GM23248 (cell line): ENCODE measurements at regions not wholly inside any gene's neighbourhood (a gene's known extent, or its start where the extent isn't known, plus 50 kb on each side); places are given as distances from the start of the nearest gene placed in this dataset.

Experiments
- DNase-seq: peaks from one replicate; pipeline ENCODE4 v3.0.0-alpha.2; 2015
- H2AFZ ChIP-seq: fragments of 200-600 bp; sonication (generic); 2 replicates; pipeline ENCODE4 v1.6.1; 2016; ENCODE audit warnings: antibody characterized with exemption
- H3F3A ChIP-seq: fragments of 200-600 bp; sonication (generic); 2 replicates; pipeline ENCODE4 v1.6.1; 2016; ENCODE audit warnings: mild to moderate bottlenecking, antibody characterized with exemption, mixed run types; ENCODE audit not compliant: insufficient read depth
- H3K27ac ChIP-seq: fragments of 200-600 bp; sonication (generic); 2 replicates; pipeline ENCODE4 v1.5.1; 2016; ENCODE audit warnings: mild to moderate bottlenecking
- H3K27me3 ChIP-seq: fragments of 200-600 bp; sonication (generic); replicated peaks from 2 replicates; pipeline ENCODE4 v1.6.1; 2016; ENCODE audit warnings: mild to moderate bottlenecking; ENCODE audit not compliant: insufficient read depth
- H3K36me3 ChIP-seq: fragments of 200-600 bp; sonication (generic); 2 replicates; pipeline ENCODE4 v1.6.1; 2016; ENCODE audit warnings: low read depth, mild to moderate bottlenecking
- H3K4me1 ChIP-seq: fragments of 200-600 bp; sonication (generic); 2 replicates; pipeline ENCODE4 v1.6.1; 2016; ENCODE audit warnings: mild to moderate bottlenecking; ENCODE audit not compliant: insufficient read depth
- H3K4me2 ChIP-seq: fragments of 200-600 bp; sonication (generic); one replicate; pipeline ENCODE4 v1.6.1; 2016; ENCODE audit warnings: mild to moderate bottlenecking; ENCODE audit not compliant: unreplicated experiment
- H3K4me3 ChIP-seq: fragments of 200-600 bp; sonication (generic); 2 replicates; pipeline ENCODE4 v1.5.1; 2016; ENCODE audit warnings: mild to moderate bottlenecking
- H3K79me2 ChIP-seq: fragments of 200-600 bp; sonication (generic); 2 replicates; pipeline ENCODE4 v1.6.1; 2016; ENCODE audit warnings: mild to moderate bottlenecking; ENCODE audit not compliant: insufficient read depth
- H3K9ac ChIP-seq: fragments of 200-600 bp; sonication (generic); 2 replicates; pipeline ENCODE4 v1.6.1; 2016; ENCODE audit warnings: mild to moderate bottlenecking
- H3K9me2 ChIP-seq: fragments of 200-600 bp; sonication (generic); 2 replicates; pipeline ENCODE4 v1.6.1; 2016; ENCODE audit warnings: mixed run types, mild to moderate bottlenecking, moderate library complexity; ENCODE audit not compliant: insufficient read depth
- H3K9me3 ChIP-seq: fragments of 200-600 bp; sonication (generic); one replicate; pipeline ENCODE4 v1.6.1; 2017; ENCODE audit warnings: low read depth
- H4K20me1 ChIP-seq: fragments of 200-600 bp; sonication (generic); 2 replicates; pipeline ENCODE4 v1.6.0; 2016; ENCODE audit not compliant: insufficient read depth
- EZH2 ChIP-seq: fragments of 200-600 bp; sonication (generic); IDR thresholded peaks from 2 replicates; pipeline ENCODE4 v1.6.1; 2018; ENCODE audit warnings: antibody characterized with exemption, mild to moderate bottlenecking; ENCODE audit not compliant: insufficient read depth, poor library complexity, severe bottlenecking
- EZH2phosphoT487 ChIP-seq: fragments of 200-600 bp; sonication (generic); IDR thresholded peaks from 2 replicates; pipeline ENCODE4 v1.6.1; 2018; ENCODE audit warnings: antibody characterized with exemption, moderate library complexity, mild to moderate bottlenecking, low read depth; ENCODE audit not compliant: insufficient read depth
- WGBS, 2 experiments: methylation state at CpG; one replicate each; pipeline ENCODE4 v1.1.6; 2015 to 2017; ENCODE audit warnings: low lambda C conversion rate in 2 of 2, low coverage in 1 of 2; ENCODE audit errors: missing lambda C conversion rate in 2 of 2; 5-methylcytosine and 5-hydroxymethylcytosine counted together
- in situ Hi-C: fragments of 300-500 bp; cut with MboI; formaldehyde crosslinking; loops from 2 replicates; pipeline ENCODE4 v1.15.0; 2020

DNA sequence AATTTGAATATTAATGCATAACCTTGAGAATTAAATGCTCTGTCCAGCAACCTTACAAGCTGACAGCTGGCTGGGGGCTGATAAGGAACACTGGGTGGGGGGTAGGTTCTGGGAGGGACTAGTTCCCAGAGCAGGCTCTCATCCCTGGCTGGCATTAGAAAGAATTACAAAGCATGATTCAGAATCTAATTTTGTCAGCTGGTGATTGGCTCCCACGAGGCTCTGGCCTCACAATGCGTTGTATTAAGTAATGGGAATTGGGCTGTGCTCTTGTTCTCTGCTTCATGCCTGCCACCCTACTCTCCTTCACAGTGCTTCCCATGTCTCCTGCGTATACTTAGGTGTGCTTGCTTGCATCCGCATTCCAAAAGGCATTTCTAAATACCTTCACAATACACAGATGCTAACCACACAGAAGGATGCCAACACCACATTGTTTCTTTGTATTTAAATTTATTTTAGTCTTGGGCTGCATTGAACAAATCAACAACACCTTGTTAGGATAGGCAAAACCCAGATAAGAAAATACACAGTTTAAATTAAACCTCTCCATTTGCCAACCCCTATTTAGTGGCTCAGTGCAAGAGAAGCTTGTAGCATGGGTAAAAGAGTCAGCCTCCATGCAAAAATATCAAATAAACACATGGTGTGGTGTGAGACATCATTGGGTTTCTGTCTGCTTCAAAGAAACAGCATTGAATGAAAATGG lies 434.5 kb upstream of the JAG1 start:
- Histone ChIP-seq H3F3A (no peaks in the 10 kb centered on the region; the same call in 1 of the 2 replicates), H3K9ac (no peak overlapping the region), H3K4me1 (no peaks in the 10 kb centered on the region), H3K9me3 (no peaks in the 10 kb centered on the region), H3K36me3 (no peaks in the 10 kb centered on the region), H3K9me2 (no peaks in the 10 kb centered on the region), H3K79me2 (no peaks in the 10 kb centered on the region), H2AFZ (no peak overlapping the region), H3K27ac (no peak overlapping the region), H3K27me3 (no peaks in the 10 kb centered on the region), H4K20me1 (no peaks in the 10 kb centered on the region), H3K4me3 (no peak overlapping the region), H3K4me2 (no peak overlapping the region)
- in situ Hi-C loops: no loop called here
- TF ChIP-seq EZH2 (no peak), EZH2phosphoT487 (no peak)
- DNase-seq: peak; percentile 36
- 26 to 30% methylated on average over 4 of the region's 4 CpGs for WGBS, 2 experiments

DNA sequence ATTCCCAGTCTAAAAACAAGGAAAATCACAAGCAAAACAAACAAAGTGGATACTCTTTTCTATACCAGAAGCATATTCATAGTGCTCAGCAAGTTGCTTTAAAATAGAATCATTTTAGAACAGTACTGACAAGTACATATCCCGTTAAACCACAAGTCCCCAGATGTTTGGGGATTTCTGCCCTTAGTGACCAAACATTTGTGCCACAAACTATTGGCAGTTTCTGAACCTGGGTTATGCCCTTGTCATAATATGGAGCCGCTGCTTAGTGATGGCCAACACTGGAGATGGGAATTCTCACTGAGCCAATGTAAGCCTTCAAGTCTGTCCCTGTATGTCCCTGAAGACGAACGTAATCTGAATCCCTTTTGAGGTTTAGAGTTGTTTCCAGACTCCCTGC lies 436.7 kb upstream of the JAG1 start:
- H3K4me2 ChIP-seq: no peak overlapping the region
- no peaks in the 10 kb centered on the region for H3K79me2 ChIP-seq
- no peak for TF ChIP-seq EZH2
- TF ChIP-seq EZH2phosphoT487: no peak
- no peak overlapping the region for H3K9ac ChIP-seq
- DNase-seq: no peak
- 91 to 92% methylated on average over 4 of the region's 4 CpGs for WGBS, 2 experiments
- no peaks in the 10 kb centered on the region for H3K36me3 ChIP-seq
- no peak overlapping the region for H3K4me3 ChIP-seq
- no peaks in the 10 kb centered on the region for H3K9me2 ChIP-seq
- H3K9me3 ChIP-seq: no peaks in the 10 kb centered on the region
- no peaks in the 10 kb centered on the region for H4K20me1 ChIP-seq
- no peaks in the 10 kb centered on the region for H3K27me3 ChIP-seq
- H3K4me1 ChIP-seq: no peaks in the 10 kb centered on the region
- no peak overlapping the region for H3K27ac ChIP-seq
- H2AFZ ChIP-seq: no peak overlapping the region
- no peaks in the 10 kb centered on the region; the same call in 1 of the 2 replicates for H3F3A ChIP-seq
- in situ Hi-C loops: no loop called here

DNA sequence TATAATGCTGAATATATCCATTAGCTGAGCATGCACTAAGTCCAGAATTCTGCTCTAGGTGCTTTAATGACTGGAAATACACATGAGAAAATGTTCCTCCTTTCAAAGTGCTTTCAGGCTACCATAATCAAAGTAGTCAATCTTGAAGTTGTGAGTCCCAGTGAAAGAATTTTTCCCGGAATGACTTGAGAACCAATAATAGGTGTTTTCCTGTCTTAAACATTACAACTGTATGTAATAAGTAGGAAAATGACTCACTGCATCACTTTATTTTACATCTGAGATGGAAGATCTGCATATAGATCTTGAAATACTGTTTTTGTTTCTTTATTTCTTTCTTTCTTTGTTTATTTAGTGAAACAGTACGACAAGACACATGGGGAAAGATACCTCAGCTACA lies 437.4 kb upstream of the JAG1 start:
- Histone ChIP-seq H3K79me2 (no peaks in the 10 kb centered on the region), H2AFZ (no peak overlapping the region), H3K4me2 (no peak overlapping the region), H4K20me1 (no peaks in the 10 kb centered on the region), H3K27ac (no peak overlapping the region), H3K4me3 (no peak overlapping the region), H3K9me2 (no peaks in the 10 kb centered on the region), H3K9ac (no peak overlapping the region), H3F3A (no peaks in the 10 kb centered on the region; the same call in 1 of the 2 replicates), H3K9me3 (no peaks in the 10 kb centered on the region), H3K27me3 (no peaks in the 10 kb centered on the region), H3K4me1 (no peaks in the 10 kb centered on the region), H3K36me3 (no peaks in the 10 kb centered on the region)
- TF ChIP-seq EZH2: no peak
- TF ChIP-seq EZH2phosphoT487: no peak
- 66 to 68% methylated on average over 2 of the region's 2 CpGs for WGBS, 2 experiments
- in situ Hi-C loops: no loop called here
- DNase-seq: no peak

DNA sequence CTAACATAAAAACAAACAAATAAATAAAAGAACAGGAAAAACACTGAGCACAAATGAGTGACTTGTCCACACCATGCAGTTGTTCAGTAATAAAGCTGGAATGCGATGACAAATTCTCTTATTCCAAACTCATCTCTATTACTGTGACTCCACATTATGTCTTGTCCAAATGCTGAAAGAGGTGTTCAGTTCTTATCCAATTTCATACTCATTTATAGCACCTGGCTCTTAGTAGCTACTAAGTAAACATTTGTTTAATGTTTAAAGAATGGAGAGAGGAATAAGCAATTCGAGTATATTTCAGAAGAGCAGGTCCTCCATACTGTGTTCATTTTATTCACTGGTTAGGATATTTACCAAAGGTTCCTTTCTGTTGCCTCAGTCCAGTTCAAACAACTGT lies 439.0 kb upstream of the JAG1 start:
- TF ChIP-seq EZH2phosphoT487 (no peak), EZH2 (no peak)
- Histone ChIP-seq H3K27me3 (no peaks in the 10 kb centered on the region), H3K9me3 (no peaks in the 10 kb centered on the region), H3K4me1 (peaks cover 6% of the 10 kb centered on the region), H4K20me1 (no peaks in the 10 kb centered on the region), H3K27ac (no peak overlapping the region), H3K9me2 (no peaks in the 10 kb centered on the region), H3K36me3 (no peaks in the 10 kb centered on the region), H3K4me3 (no peak overlapping the region), H2AFZ (no peak overlapping the region), H3K79me2 (no peaks in the 10 kb centered on the region), H3K4me2 (no peak overlapping the region), H3K9ac (no peak overlapping the region), H3F3A (peaks cover 7% of the 10 kb centered on the region)
- DNase-seq: peak; percentile 59
- in situ Hi-C loops: no loop called here
- WGBS, 2 experiments: 71 to 75% methylated on average over 2 of the region's 2 CpGs

DNA sequence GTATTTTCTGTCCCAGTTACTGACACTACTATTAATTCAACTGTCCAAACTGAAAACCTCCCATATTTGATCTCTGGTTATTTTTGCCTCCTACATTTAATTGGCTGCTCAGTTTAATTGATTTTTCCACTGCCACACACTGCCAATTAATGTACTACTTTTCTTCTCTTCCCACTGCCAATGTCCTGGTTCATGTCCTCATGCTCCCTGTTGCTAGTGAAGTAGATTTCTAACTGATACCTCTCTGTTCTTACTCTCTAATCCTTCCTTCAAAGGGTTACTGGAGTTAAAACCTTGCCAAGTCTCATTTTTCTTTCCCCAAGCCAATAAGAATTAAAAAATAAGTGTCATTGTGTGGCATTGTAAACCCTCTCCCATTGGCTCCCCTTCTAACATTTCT lies 440.6 kb upstream of the JAG1 start:
- TF ChIP-seq EZH2phosphoT487 (no peak), EZH2 (no peak)
- Histone ChIP-seq H3K36me3 (no peaks in the 10 kb centered on the region), H3K4me1 (peaks cover 20% of the 10 kb centered on the region), H3F3A (peaks cover 23% of the 10 kb centered on the region), H3K79me2 (no peaks in the 10 kb centered on the region), H3K4me3 (no peak overlapping the region), H4K20me1 (no peaks in the 10 kb centered on the region), H3K27ac (no peak overlapping the region), H2AFZ (no peak overlapping the region), H3K9me2 (no peaks in the 10 kb centered on the region), H3K9me3 (no peaks in the 10 kb centered on the region), H3K27me3 (no peaks in the 10 kb centered on the region), H3K4me2 (no peak overlapping the region), H3K9ac (no peak overlapping the region)
- in situ Hi-C loops: no loop called here
- DNase-seq: no peak
